Neural cell (in vitro differentiated cells): ENCODE measurements at regions not wholly inside any gene's neighbourhood (a gene's known extent, or its start where the extent isn't known, plus 50 kb on each side); places are given as distances from the start of the nearest gene placed in this dataset.

Experiments used
- EP300 ChIP-seq: fragments of 450-650 bp; conservative IDR thresholded peaks from 2 replicates; pipeline ENCODE4 v1.6.1; 2014; ENCODE audit warnings: antibody characterized with exemption, mild to moderate bottlenecking, moderate library complexity; ENCODE audit not compliant: poor library complexity, severe bottlenecking
- POLR2AphosphoS5 ChIP-seq: IDR thresholded peaks from 2 replicates; pipeline ENCODE4 v1.6.1; 2012
- RAD21 ChIP-seq: fragments of 450-650 bp; conservative IDR thresholded peaks from 2 replicates; pipeline ENCODE4 v1.6.1; 2014; ENCODE audit warnings: antibody characterized with exemption, mild to moderate bottlenecking, moderate library complexity
- TF ChIP-seq, protein P1 (sequence below): fragments of 450-650 bp; IDR thresholded peaks from 2 replicates; pipeline ENCODE4 v1.5.1; 2014; ENCODE audit warnings: antibody characterized with exemption, mild to moderate bottlenecking, moderate library complexity; ENCODE audit not compliant: poor library complexity, severe bottlenecking

GRCh38 chr18:28390022-28390421, 213.1 kb upstream of the CDH2 start:
- TF ChIP-seq POLR2AphosphoS5 (no peak), RAD21 (no peak), EP300 (no peak)
- TF ChIP-seq, protein P1, sequence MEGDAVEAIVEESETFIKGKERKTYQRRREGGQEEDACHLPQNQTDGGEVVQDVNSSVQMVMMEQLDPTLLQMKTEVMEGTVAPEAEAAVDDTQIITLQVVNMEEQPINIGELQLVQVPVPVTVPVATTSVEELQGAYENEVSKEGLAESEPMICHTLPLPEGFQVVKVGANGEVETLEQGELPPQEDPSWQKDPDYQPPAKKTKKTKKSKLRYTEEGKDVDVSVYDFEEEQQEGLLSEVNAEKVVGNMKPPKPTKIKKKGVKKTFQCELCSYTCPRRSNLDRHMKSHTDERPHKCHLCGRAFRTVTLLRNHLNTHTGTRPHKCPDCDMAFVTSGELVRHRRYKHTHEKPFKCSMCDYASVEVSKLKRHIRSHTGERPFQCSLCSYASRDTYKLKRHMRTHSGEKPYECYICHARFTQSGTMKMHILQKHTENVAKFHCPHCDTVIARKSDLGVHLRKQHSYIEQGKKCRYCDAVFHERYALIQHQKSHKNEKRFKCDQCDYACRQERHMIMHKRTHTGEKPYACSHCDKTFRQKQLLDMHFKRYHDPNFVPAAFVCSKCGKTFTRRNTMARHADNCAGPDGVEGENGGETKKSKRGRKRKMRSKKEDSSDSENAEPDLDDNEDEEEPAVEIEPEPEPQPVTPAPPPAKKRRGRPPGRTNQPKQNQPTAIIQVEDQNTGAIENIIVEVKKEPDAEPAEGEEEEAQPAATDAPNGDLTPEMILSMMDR, result no peak
